Lower leg skin (tissue), 3 donors: ENCODE measurements at regions not wholly inside any gene's neighbourhood (a gene's known extent, or its start where the extent isn't known, plus 50 kb on each side); places are given as distances from the start of the nearest gene placed in this dataset.

Experiments
- POLR2A ChIP-seq, 2 donors: fragments of 450-650 bp; IDR thresholded peaks; one replicate each; pipeline ENCODE4 v1.6.1; 2016 to 2017; ENCODE audit warnings: antibody characterized with exemption in 2 of 2, mild to moderate bottlenecking in 1 of 2, moderate library complexity in 1 of 2
- TF ChIP-seq, protein P1 (sequence below), 3 donors: fragments of 450-650 bp; IDR thresholded peaks; one replicate each; pipeline ENCODE4 v1.5.1; 2016; ENCODE audit warnings: antibody characterized with exemption in 3 of 3, mild to moderate bottlenecking in 3 of 3, moderate library complexity in 2 of 3

DNA sequence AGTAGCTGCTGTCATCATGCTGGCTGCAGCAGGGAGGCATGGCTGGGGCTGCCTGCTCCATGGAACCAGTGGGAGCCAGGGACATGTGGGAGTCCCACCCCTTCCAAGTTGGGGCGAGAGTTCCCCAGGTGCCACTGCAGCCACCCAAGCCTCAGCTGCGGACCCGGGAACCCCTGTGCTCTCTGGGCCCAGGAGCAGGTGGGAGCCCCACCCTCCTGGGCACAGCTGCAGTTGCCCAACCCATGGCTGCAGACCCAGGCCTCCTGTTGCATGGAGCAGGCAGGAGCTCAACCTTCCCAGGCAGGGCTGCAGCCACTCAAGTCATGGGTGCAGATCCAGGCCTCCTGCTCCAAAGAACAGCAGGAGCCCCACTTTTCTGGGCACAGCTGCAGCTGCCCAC, 274.2 kb upstream of the KCNJ16 start:
- TF ChIP-seq, protein P1, sequence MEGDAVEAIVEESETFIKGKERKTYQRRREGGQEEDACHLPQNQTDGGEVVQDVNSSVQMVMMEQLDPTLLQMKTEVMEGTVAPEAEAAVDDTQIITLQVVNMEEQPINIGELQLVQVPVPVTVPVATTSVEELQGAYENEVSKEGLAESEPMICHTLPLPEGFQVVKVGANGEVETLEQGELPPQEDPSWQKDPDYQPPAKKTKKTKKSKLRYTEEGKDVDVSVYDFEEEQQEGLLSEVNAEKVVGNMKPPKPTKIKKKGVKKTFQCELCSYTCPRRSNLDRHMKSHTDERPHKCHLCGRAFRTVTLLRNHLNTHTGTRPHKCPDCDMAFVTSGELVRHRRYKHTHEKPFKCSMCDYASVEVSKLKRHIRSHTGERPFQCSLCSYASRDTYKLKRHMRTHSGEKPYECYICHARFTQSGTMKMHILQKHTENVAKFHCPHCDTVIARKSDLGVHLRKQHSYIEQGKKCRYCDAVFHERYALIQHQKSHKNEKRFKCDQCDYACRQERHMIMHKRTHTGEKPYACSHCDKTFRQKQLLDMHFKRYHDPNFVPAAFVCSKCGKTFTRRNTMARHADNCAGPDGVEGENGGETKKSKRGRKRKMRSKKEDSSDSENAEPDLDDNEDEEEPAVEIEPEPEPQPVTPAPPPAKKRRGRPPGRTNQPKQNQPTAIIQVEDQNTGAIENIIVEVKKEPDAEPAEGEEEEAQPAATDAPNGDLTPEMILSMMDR (IDR thresholded peaks at IDR 0.05): no peak
- TF ChIP-seq POLR2A (IDR thresholded peaks at IDR 0.05): no peak
